Epithelial cell of prostate (primary cell): ENCODE measurements at regions not wholly inside any gene's neighbourhood (a gene's known extent, or its start where the extent isn't known, plus 50 kb on each side); places are given as distances from the start of the nearest gene placed in this dataset.
"Not testable (repeated sequence)": the region's sequence is repeated elsewhere in the genome, so short reads cannot be mapped to it uniquely, and the experiment has no call there.

Source experiments
- DNase-seq: peaks from one replicate; pipeline ENCODE4 v3.0.0-alpha.2; 2011; ENCODE audit warnings: low read depth, low spot score
- H3K27ac ChIP-seq: fragments of 450-650 bp; 2 replicates; pipeline ENCODE4 v1.5.1; 2017; ENCODE audit warnings: mild to moderate bottlenecking

GRCh38 chr18:66440433-66440832 is 163.5 kb downstream of the CDH19 start:
- H3K27ac ChIP-seq: no peak overlapping the region
- no peak for DNase-seq

GRCh38 chr18:66439670-66440069 is 164.2 kb downstream of the CDH19 start:
- no peak overlapping the region for H3K27ac ChIP-seq
- DNase-seq: no peak

- DNase-seq: no peak
- no peak overlapping the region for H3K27ac ChIP-seq
These were observed 165.0 kb downstream of the CDH19 start for GRCh38 chr18:66438711-66439536.

GRCh38 chr18:66432636-66433035 is 171.3 kb downstream of the CDH19 start:
- H3K27ac ChIP-seq: no peak overlapping the region
- DNase-seq: no peak

- DNase-seq: no peak
- H3K27ac ChIP-seq: no peak overlapping the region
These were observed 175.1 kb downstream of the CDH19 start for GRCh38 chr18:66428795-66429194.

GRCh38 chr18:66419400-66419799 is 184.5 kb downstream of the CDH19 start:
- no peak for DNase-seq
- no peak overlapping the region for H3K27ac ChIP-seq

- DNase-seq: no peak
These were observed 193.2 kb downstream of the CDH19 start for GRCh38 chr18:66410692-66411091.

GRCh38 chr18:66395671-66396218 is 208.1 kb downstream of the CDH19 start:
- no peak overlapping the region for H3K27ac ChIP-seq
- no peak for DNase-seq

More at GRCh38 chr18:66410692-66411091, 193.2 kb downstream of the CDH19 start:
- no peak overlapping the region for H3K27ac ChIP-seq

GRCh38 chr18:66393463-66393862 is 210.4 kb downstream of the CDH19 start:
- no peak overlapping the region for H3K27ac ChIP-seq
- no peak for DNase-seq

GRCh38 chr18:66377291-66377690 is 226.6 kb downstream of the CDH19 start:
- H3K27ac ChIP-seq: peak overlapping the region; percentile 19
- peak; percentile 45 for DNase-seq

- DNase-seq, H3K27ac ChIP-seq: not testable (repeated sequence)
These were observed 228.5 kb downstream of the CDH19 start for GRCh38 chr18:66375391-66375790.

GRCh38 chr18:66346833-66347588 is 256.9 kb downstream of the CDH19 start:
- no peak overlapping the region for H3K27ac ChIP-seq
- DNase-seq: no peak

- no peak for DNase-seq
- H3K27ac ChIP-seq: no peak overlapping the region
These were observed 259.7 kb downstream of the CDH19 start for GRCh38 chr18:66344227-66344626.

GRCh38 chr18:66342577-66342976 is 261.3 kb downstream of the CDH19 start:
- DNase-seq: no peak

GRCh38 chr18:66334534-66334933 is 269.4 kb downstream of the CDH19 start:
- no peak overlapping the region for H3K27ac ChIP-seq
- DNase-seq: no peak

More at GRCh38 chr18:66342577-66342976, 261.3 kb downstream of the CDH19 start:
- H3K27ac ChIP-seq: no peak overlapping the region

- H3K27ac ChIP-seq: no peak overlapping the region
- no peak for DNase-seq
These were observed 274.2 kb downstream of the CDH19 start for GRCh38 chr18:66329716-66330115.

- DNase-seq: no peak
- H3K27ac ChIP-seq: no peak overlapping the region
These were observed 275.5 kb downstream of the CDH19 start for GRCh38 chr18:66328296-66328878.

GRCh38 chr18:66325251-66325650 is 278.6 kb downstream of the CDH19 start:
- no peak for DNase-seq
- no peak overlapping the region for H3K27ac ChIP-seq

GRCh38 chr18:66324616-66325015 is 279.3 kb downstream of the CDH19 start:
- H3K27ac ChIP-seq: no peak overlapping the region
- no peak for DNase-seq

GRCh38 chr18:66317243-66318090 is 286.4 kb downstream of the CDH19 start:
- DNase-seq: no peak
- H3K27ac ChIP-seq: no peak overlapping the region
